GM18508 (cell line): ENCODE measurements at regions not wholly inside any gene's neighbourhood (a gene's known extent, or its start where the extent isn't known, plus 50 kb on each side); places are given as distances from the start of the nearest gene placed in this dataset.

Source experiments
- ATAC-seq: cut with Tn5 transposase; IDR thresholded peaks from one replicate; pipeline ENCODE4 v1.9.1; 2021; ENCODE audit warnings: moderate number of reproducible peaks; ENCODE audit not compliant: insufficient read depth, unreplicated experiment

GRCh38 chr7:52719677-52720076 is 315.8 kb upstream of the POM121L12 start:
- no peak for ATAC-seq

GRCh38 chr7:52715701-52716100 is 319.7 kb upstream of the POM121L12 start:
- ATAC-seq: no peak

- ATAC-seq: no peak
Observed at GRCh38 chr7:52712938-52713337, 322.5 kb upstream of the POM121L12 start.

- no peak for ATAC-seq
Observed at GRCh38 chr7:52711951-52712350, 323.5 kb upstream of the POM121L12 start.

DNA sequence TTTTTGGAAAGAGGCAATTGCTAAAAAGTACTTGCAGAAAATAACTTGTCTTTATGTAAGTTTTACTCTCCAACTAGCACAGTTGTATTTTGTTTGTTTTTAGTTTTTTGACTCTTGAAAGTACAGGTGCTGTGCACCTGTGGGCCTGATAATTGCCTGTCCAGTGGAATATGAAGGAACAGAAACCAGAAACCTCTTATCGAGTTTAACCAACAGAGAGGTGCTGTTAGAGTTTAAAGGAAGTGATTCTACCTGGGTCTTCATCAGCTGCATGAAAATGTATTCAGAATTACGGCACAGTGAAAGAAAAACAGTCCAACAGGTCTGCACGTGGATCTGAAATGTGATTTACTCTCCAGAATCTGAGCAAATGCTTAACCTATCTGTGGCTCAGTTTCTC is 326.6 kb upstream of the POM121L12 start:
- no peak for ATAC-seq

- ATAC-seq: no peak
Observed at GRCh38 chr7:52705768-52706167, 329.7 kb upstream of the POM121L12 start.

DNA sequence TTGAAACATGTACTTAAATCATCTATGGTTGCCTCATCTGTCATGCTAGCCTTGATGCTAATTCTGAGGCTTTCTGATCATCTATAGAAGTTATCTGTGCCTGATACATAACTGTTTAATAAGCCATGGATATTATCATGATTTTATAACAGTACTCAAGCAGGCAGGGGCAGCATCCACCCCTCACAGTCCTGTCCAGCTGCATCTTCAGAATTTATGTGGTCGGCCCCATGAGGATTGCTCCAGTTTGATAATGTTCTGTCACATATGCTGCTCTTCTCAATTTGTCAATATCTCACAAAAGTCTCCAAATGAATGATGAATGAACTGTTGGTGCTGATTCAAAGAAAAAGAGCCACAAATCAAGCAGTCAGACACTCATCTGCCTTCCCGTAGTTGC is 335.1 kb upstream of the POM121L12 start:
- ATAC-seq: no peak

DNA sequence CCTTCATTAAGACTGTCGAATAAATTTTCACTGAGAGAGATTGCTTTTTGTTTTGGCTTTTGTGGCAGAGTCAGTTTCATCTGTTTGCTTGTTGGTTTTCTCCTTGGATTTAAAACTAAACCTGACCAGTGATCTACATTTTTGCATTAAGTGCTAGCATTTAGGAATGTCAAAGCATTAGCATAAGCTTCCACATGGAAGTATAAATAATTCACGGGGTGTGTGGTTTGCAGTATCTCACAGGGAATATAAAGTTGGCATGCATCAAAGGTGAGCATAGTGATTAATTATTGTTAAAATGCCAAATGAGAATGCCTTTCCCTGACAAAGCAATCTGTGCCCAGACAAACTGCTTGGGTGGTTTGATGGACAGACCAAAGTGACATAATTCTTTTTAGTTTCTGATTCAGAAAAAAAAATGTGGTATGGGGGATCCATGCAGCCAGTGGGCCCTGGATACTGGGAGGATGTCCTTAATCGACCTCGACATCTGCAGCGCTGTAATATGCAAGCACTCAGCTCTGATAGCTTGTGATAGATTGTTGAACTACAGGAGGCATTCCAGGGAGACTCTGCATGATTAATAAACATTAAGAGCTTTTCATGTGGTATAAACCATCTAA is 339.3 kb upstream of the POM121L12 start:
- no peak for ATAC-seq

DNA sequence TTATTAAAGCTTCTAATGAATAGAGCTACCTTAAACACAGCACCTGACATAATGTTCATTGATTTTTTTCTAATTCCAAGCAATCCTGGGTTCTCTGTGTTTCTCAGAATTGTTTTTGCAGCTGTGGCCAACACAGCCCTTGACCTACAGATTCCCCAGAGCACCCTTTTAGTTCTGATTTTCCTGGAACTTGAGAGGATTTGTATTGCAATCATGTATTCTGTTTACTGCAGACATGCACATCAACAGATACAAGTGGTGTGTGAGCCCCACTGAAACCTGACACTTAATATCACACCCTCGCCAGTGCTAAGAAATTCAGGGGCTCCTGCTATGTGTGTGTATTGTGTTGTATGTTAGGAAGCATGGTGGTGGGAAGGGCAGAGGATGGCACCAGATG is 344.2 kb upstream of the POM121L12 start:
- ATAC-seq: no peak

GRCh38 chr7:52689912-52690311 is 345.5 kb upstream of the POM121L12 start:
- no peak for ATAC-seq

DNA sequence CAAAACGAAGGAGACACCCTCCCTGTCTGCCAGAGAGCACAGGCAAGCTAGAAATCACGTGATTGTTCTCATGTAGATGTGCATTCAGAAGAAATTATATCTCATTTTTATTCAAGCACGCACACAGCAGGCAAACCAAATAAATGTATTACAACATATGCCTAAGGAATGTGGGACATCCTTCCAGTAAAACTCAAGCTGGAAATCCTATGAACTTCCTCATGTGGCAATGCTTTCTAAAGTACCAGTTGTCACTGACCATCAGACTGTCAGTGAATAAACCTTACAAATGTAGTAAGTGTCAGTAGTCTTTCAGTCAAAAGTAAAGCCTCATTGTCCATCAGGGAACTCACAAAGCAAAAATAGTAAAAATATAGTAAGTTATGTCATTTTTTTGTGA is 350.1 kb upstream of the POM121L12 start:
- no peak for ATAC-seq

- no peak for ATAC-seq
Observed at GRCh38 chr7:52684388-52684787, 351.0 kb upstream of the POM121L12 start.

DNA sequence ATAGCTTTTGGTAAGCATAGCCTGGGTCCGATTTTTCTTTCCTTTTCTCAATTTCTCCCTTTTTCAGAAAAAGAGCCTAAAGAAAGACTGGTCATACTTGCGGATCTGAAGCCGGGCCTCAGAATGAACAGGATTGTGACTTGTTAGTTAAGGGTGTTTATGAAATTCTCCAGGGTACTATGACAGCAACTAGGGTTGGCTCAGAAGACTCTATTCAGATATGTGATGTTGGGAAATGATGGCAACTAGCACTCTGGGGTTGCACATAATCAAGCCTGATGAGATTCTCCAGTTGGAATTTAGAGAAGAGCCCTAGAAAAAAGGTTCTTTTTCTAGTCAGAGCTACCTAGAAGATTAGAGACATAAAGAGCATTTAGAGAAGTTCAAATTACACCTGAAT is 352.4 kb upstream of the POM121L12 start:
- no peak for ATAC-seq

GRCh38 chr7:52670608-52671225 is 364.7 kb upstream of the POM121L12 start:
- no peak for ATAC-seq

GRCh38 chr7:52669031-52669430 is 366.4 kb upstream of the POM121L12 start:
- no peak for ATAC-seq

DNA sequence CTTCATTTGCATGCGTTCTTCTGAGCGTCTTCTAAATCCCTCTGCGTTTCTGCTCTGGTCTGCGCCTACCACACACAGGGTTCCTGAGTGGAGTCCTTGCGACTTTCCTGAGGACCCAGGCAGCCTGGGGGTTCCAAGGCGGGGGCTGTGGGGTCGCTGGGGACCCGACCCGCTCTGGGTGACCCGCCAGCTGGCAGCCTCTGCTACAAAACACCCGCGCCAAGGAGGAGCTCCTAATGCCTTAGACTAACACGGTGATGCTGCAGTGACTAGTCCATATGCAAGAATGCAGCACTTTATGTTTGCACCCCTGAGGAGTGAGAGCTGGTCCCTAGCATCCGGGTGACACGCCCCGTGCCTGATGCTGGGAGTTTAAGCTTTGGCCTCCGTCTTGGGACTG is 367.0 kb upstream of the POM121L12 start:
- ATAC-seq: no peak

DNA sequence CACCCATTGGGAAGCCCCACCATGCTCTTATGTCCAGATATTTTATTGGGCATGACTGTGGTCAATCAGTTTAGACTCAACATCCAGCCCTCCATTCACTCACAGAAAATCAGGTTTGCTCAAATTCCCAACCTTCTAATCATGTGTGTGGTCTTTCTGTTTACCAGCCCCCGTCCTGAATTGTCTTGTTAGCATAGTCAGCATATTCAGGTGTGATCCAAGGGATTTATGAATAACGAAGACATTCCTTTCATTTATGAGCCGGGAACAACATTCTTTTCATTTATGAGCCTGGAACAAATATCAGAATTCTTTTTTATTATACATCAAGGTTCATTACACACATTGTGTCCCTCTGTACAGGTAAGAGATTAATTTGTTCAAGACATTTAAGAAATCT is 376.3 kb upstream of the POM121L12 start:
- no peak for ATAC-seq

DNA sequence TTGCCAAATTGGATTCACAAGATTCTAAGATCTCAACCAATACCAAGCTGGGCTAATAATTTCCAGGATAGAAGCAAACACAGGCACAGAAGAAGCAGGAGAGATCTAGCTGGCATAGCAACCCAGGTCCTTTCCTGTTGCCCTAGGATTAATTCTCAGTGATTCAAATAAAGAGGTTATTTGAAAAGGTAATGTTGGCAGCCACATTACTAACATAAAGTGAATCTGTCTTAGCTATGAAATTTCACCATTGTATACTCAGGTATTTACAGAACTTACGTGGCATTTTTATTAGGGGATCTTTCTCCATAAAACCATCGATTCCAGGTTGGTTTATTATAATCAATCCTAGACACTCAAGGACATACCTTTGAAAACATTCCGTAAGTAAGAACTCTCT is 379.3 kb upstream of the POM121L12 start:
- ATAC-seq: no peak

DNA sequence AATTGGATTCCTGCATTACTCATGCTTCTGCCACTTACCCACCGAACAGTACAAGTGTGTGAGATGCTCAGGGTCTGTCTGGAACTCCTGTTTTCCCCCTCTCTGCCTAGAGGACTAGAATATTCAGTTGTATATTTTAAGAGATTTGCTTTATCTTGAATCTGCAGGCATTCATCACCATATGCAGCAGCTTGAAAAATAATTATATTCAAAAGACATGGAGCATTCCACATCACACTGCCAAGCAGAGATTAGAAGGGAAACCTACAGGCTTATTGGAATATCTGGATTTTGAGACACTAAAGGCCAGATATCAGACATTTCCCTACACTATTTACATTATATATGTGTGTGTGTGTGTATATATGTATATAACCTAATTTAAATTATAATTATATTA is 382.8 kb upstream of the POM121L12 start:
- ATAC-seq: no peak

- no peak for ATAC-seq
Observed at GRCh38 chr7:52648872-52649271, 386.6 kb upstream of the POM121L12 start.

- ATAC-seq: no peak
Observed at GRCh38 chr7:52647046-52647445, 388.4 kb upstream of the POM121L12 start.

DNA sequence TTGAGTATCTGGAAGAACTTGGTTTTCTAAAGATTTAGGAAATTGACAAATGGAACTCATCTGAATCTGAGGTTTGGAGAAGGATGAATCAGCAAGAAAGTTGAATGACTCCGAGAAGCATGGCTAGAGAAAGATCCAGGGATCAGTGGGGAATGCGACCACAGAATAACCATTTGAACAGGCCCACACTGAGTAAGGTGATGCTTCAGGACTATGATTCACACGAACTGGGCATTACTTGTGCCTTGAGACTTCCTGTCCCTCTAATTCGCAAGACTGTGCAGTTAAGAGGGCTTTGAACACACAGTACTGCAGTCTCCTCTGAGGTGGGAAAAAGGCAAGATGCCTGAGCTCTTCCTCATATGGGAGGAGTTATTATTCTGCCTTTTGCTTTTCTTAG is 395.5 kb upstream of the POM121L12 start:
- ATAC-seq: no peak
